HL-60 (cell line): ENCODE measurements at regions not wholly inside any gene's neighbourhood (a gene's known extent, or its start where the extent isn't known, plus 50 kb on each side); places are given as distances from the start of the nearest gene placed in this dataset.

Experiments used
- DNase-seq, 2 experiments: peaks; one replicate each; pipeline ENCODE4 v3.0.0-alpha.2; 2010 to 2020; ENCODE audit warnings: low read depth in 1 of 2, low spot score in 1 of 2
- H3K27ac ChIP-seq: fragments of 250-450 bp; sonication (Bioruptor Pico); replicated peaks from 2 replicates; pipeline ENCODE4 v1.5.1; 2020; ENCODE audit warnings: mild to moderate bottlenecking, moderate library complexity
- H3K27me3 ChIP-seq: fragments of 250-450 bp; sonication (Bioruptor Pico); 2 replicates; pipeline ENCODE4 v1.5.1; 2021; ENCODE audit warnings: mild to moderate bottlenecking, moderate library complexity; ENCODE audit not compliant: insufficient read depth, poor library complexity, severe bottlenecking
- H3K4me3 ChIP-seq: replicated peaks from 2 replicates; pipeline ENCODE4 v1.5.1; 2011; ENCODE audit warnings: mild to moderate bottlenecking, control low read depth, low read length; ENCODE audit not compliant: insufficient read depth
- GABPA ChIP-seq: IDR thresholded peaks from 2 replicates; pipeline ENCODE4 v1.6.1; 2012; ENCODE audit warnings: low read depth
- POLR2AphosphoS5 ChIP-seq: IDR thresholded peaks from 2 replicates; pipeline ENCODE4 v1.6.1; 2012; ENCODE audit warnings: low read depth
- SPI1 ChIP-seq: IDR thresholded peaks from 2 replicates; pipeline ENCODE4 v1.6.1; 2012; ENCODE audit warnings: low read depth, mild to moderate bottlenecking, borderline replicate concordance
- TF ChIP-seq, protein P1 (sequence below): IDR thresholded peaks from 2 replicates; pipeline ENCODE4 v1.6.1; 2012; ENCODE audit warnings: low read depth; ENCODE audit not compliant: insufficient replicate concordance
- TF ChIP-seq, protein P2 (sequence below): IDR thresholded peaks from one replicate; pipeline ENCODE4 v1.5.1; 2011; ENCODE audit warnings: low read length, control low read depth, inconsistent platforms; ENCODE audit not compliant: insufficient read depth

DNA sequence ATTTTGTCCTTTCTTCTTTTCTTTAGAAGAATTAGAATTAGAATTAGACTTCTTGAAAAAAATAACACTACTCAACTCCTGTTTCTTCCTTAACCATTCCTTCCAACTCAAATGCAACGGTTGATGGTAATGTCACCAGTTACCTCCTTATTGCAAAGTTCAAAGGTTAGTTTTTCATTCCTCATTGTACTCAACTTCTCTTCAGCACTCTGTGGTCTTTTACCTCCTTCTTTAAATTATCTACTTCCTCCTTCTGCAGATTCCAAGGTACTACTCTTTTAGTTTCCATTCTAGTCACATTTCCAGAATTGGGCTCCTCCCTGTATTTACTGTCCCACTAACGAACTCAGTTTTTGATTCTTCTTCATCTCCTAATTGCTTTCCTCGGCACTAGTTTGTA lies 700.7 kb downstream of the SATB2 start:
- H3K27me3 ChIP-seq: no peaks in the 10 kb centered on the region
- DNase-seq: no peak
- TF ChIP-seq, protein P1, sequence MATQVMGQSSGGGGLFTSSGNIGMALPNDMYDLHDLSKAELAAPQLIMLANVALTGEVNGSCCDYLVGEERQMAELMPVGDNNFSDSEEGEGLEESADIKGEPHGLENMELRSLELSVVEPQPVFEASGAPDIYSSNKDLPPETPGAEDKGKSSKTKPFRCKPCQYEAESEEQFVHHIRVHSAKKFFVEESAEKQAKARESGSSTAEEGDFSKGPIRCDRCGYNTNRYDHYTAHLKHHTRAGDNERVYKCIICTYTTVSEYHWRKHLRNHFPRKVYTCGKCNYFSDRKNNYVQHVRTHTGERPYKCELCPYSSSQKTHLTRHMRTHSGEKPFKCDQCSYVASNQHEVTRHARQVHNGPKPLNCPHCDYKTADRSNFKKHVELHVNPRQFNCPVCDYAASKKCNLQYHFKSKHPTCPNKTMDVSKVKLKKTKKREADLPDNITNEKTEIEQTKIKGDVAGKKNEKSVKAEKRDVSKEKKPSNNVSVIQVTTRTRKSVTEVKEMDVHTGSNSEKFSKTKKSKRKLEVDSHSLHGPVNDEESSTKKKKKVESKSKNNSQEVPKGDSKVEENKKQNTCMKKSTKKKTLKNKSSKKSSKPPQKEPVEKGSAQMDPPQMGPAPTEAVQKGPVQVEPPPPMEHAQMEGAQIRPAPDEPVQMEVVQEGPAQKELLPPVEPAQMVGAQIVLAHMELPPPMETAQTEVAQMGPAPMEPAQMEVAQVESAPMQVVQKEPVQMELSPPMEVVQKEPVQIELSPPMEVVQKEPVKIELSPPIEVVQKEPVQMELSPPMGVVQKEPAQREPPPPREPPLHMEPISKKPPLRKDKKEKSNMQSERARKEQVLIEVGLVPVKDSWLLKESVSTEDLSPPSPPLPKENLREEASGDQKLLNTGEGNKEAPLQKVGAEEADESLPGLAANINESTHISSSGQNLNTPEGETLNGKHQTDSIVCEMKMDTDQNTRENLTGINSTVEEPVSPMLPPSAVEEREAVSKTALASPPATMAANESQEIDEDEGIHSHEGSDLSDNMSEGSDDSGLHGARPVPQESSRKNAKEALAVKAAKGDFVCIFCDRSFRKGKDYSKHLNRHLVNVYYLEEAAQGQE: no peak
- no peak for TF ChIP-seq GABPA
- TF ChIP-seq POLR2AphosphoS5: no peak
- TF ChIP-seq SPI1: no peak
- TF ChIP-seq, protein P2, sequence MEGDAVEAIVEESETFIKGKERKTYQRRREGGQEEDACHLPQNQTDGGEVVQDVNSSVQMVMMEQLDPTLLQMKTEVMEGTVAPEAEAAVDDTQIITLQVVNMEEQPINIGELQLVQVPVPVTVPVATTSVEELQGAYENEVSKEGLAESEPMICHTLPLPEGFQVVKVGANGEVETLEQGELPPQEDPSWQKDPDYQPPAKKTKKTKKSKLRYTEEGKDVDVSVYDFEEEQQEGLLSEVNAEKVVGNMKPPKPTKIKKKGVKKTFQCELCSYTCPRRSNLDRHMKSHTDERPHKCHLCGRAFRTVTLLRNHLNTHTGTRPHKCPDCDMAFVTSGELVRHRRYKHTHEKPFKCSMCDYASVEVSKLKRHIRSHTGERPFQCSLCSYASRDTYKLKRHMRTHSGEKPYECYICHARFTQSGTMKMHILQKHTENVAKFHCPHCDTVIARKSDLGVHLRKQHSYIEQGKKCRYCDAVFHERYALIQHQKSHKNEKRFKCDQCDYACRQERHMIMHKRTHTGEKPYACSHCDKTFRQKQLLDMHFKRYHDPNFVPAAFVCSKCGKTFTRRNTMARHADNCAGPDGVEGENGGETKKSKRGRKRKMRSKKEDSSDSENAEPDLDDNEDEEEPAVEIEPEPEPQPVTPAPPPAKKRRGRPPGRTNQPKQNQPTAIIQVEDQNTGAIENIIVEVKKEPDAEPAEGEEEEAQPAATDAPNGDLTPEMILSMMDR: no peak
- H3K4me3 ChIP-seq: no peak overlapping the region
- no peak overlapping the region for H3K27ac ChIP-seq

DNA sequence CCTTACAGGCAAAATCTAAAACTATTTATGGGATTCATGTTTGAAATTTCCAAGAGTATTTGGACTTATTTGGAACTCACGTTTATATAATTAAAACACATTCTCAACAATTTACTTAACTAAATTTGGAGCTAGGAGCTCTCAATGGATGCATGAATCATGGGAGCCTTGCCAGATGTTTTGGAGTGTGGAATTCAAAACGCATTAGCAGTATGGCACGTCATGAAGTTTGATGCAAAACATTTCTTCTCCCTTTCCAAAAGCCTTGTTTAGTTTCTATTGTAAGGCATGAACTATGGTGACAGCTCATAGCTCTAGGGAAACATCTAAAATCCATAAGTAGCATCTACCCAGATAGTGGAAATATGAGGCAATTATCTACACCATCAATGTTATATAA lies 701.6 kb downstream of the SATB2 start:
- H3K4me3 ChIP-seq: no peak overlapping the region
- DNase-seq: no peak
- H3K27ac ChIP-seq: no peak overlapping the region
- TF ChIP-seq, protein P1: no peak
- TF ChIP-seq POLR2AphosphoS5 (no peak), SPI1 (no peak)
- TF ChIP-seq, protein P2: no peak
- H3K27me3 ChIP-seq: no peaks in the 10 kb centered on the region

DNA sequence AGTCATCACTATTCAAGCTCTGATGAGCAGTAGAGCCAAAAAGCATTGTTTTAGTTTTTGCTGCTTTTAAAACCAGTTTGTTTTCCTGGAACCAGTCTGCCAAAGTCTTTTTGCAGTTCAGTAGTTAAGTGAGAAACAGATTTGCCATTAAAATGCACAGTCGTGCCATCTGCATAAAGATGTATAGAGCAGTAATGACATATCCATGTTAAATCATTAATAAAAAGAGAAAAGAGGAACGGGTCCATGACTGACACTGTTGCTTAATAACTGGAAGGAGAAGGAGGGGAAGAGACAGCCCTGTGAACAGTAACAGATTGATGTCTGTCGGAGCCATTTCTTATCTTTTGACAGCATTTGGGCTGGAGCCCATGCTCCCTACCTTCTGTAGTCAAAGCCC lies 704.6 kb downstream of the SATB2 start:
- DNase-seq: no peak
- H3K27me3 ChIP-seq: no peaks in the 10 kb centered on the region
- TF ChIP-seq POLR2AphosphoS5: no peak
- TF ChIP-seq, protein P2: no peak
- TF ChIP-seq, protein P1: no peak
- peak; percentile 40; the same call in 1 of the 2 replicates for TF ChIP-seq SPI1
- no peak overlapping the region for H3K4me3 ChIP-seq
- no peak overlapping the region for H3K27ac ChIP-seq
